AG04450 (cell line): ENCODE measurements at regions not wholly inside any gene's neighbourhood (a gene's known extent, or its start where the extent isn't known, plus 50 kb on each side); places are given as distances from the start of the nearest gene placed in this dataset.

ENCODE experiments used
- CTCF ChIA-PET: fragments of 300-600, 350-600 bp; formaldehyde crosslinking; extraction: SDS; loops from one replicate; lab custom pipeline; 2022; ENCODE audit warnings: antibody characterized with exemption, inconsistent platforms; lab: Charles Lee
- POLR2A ChIA-PET: fragments of 350-600 bp; formaldehyde crosslinking; extraction: SDS; loops from one replicate; lab custom pipeline; 2021; ENCODE audit warnings: antibody characterized with exemption, inconsistent platforms; lab: Yijun Ruan, JAX
- DNase-seq: peaks from one replicate; pipeline ENCODE4 v3.0.0-alpha.2; 2011; ENCODE audit warnings: low read depth, low spot score
- H3K27ac ChIP-seq: one replicate; pipeline ENCODE4 v1.5.1; 2012; ENCODE audit warnings: low read depth, low read length, control low read depth
- H3K27me3 ChIP-seq: one replicate; pipeline ENCODE4 v1.6.0; 2012; ENCODE audit warnings: low read length; ENCODE audit not compliant: control insufficient read depth, insufficient read depth
- H3K4me3 ChIP-seq: 2 replicates; pipeline ENCODE4 v1.5.1; 2011; ENCODE audit warnings: mild to moderate bottlenecking, low read depth, low read length, control low read depth
- H3K9me3 ChIP-seq: 2 replicates; pipeline ENCODE4 v1.5.1; 2012; ENCODE audit warnings: low read length; ENCODE audit not compliant: control insufficient read depth, insufficient read depth
- CTCF ChIP-seq: IDR thresholded peaks from 2 replicates; pipeline ENCODE4 v1.5.1; 2011; ENCODE audit warnings: low read depth, low read length, control low read depth, inconsistent platforms

DNA sequence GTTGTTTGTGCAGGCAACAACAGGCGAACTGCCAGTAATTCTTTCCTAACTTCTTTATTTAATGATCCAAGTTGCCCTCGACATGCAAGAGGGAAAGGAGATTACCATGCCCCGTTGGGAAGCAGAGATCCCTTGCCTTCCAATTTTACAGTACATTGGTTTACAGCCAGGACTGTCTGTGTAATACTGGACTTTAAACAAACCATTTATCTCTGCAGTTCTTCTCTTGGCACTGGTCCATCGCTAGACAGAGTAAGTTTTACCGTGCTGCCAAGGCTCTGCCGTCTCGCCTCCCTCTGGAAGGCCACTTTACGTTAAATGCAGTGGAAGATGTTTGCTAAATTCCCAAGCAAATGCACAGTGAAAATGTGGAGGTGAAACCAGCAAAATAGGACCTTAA lies 660.3 kb upstream of the PRKX start:
- Histone ChIP-seq H3K27me3 (no peaks in the 10 kb centered on the region), H3K27ac (no peak overlapping the region), H3K4me3 (no peak overlapping the region), H3K9me3 (peaks cover 3% of the 10 kb centered on the region; the same call in 1 of the 2 replicates)
- no peak for DNase-seq
- ChIA-PET POLR2A (no interaction called here), CTCF (no interaction called here)
- TF ChIP-seq CTCF: no peak

- Histone ChIP-seq H3K4me3 (no peak overlapping the region), H3K27me3 (no peaks in the 10 kb centered on the region), H3K9me3 (no peaks in the 10 kb centered on the region), H3K27ac (no peak overlapping the region)
- TF ChIP-seq CTCF: no peak
- ChIA-PET CTCF (no interaction called here), POLR2A (no interaction called here)
- no peak for DNase-seq
Observed at GRCh38 chrX:4358577-4358976, 645.1 kb upstream of the PRKX start.

DNA sequence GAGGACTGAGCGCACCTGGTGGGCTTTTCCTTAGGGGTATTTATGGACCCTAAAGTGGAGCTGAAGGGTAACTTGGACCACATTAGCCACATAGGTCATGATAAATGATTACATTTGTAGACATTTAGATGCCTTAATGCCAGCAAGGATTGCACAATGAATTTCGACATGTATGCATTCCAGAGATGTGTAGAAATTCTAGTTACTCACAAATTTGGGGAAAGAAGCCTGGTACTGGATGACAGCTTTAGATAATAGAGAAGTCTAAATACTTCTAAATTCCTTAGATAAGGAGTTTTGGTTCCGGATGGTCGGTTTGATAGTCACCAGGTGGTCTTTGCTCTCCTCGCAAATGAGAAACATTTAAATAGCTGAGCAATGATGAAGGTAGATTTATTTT lies 609.5 kb upstream of the PRKX start:
- DNase-seq: no peak
- POLR2A ChIA-PET: no interaction called here
- Histone ChIP-seq H3K4me3 (no peak overlapping the region), H3K27me3 (no peaks in the 10 kb centered on the region), H3K27ac (no peak overlapping the region), H3K9me3 (peaks cover 2% of the 10 kb centered on the region; the same call in 1 of the 2 replicates)
- TF ChIP-seq CTCF: no peak
- CTCF ChIA-PET: no interaction called here

DNA sequence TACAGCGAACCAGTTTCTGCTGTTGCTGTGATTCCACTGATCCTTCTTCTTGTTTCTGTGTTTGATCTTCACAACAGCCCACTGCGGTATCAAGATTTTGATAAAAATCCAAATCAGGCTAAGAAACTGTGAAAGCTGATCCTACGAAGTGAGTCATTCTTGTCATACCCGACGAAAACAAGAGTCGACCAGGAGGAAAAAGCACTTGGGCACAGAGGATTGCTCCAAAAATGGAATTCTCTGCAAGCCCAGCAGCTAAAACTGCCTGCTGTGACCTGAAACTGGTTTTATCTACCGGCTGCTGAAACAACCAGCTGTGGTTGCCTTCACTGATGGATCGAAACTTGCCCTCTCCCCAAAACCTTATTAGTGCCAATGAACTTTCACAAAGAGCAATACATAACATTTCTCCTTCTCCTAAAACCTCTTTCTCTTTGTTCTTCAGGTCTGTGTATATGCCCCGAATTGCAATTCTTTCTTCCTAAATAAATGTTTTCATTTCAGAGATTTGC lies 607.0 kb upstream of the PRKX start:
- CTCF ChIA-PET: no interaction called here
- H3K27ac ChIP-seq: no peak overlapping the region
- H3K4me3 ChIP-seq: no peak overlapping the region
- TF ChIP-seq CTCF: no peak
- H3K27me3 ChIP-seq: no peaks in the 10 kb centered on the region
- POLR2A ChIA-PET: no interaction called here
- no peak for DNase-seq
- peaks cover 2% of the 10 kb centered on the region; the same call in 1 of the 2 replicates for H3K9me3 ChIP-seq

GRCh38 chrX:4315891-4316290 lies 602.4 kb upstream of the PRKX start:
- CTCF ChIA-PET: no interaction called here
- POLR2A ChIA-PET: no interaction called here
- DNase-seq: no peak
- Histone ChIP-seq H3K4me3 (no peak overlapping the region), H3K9me3 (peaks cover 7% of the 10 kb centered on the region), H3K27ac (no peak overlapping the region), H3K27me3 (no peaks in the 10 kb centered on the region)
- no peak for TF ChIP-seq CTCF
